ENCODE measurements at regions not wholly inside any gene's neighbourhood (a gene's known extent, or its start where the extent isn't known, plus 50 kb on each side); places are given as distances from the start of the nearest gene placed in this dataset.

- TF ChIP-seq ZFX (CRISPR knock-in tag; IDR thresholded peaks at IDR 0.05; ENCODE audit: low read depth) (no peak), GATAD1 (CRISPR knock-in tag; IDR thresholded peaks at IDR 0.05) (no peak), CREB1 (IDR thresholded peaks at IDR 0.05) (no peak), CREB1 (CRISPR knock-in tag; IDR thresholded peaks at IDR 0.05) (no peak), MLLT10 (CRISPR knock-in tag; IDR thresholded peaks at IDR 0.05) (no peak), MAX (IDR thresholded peaks at IDR 0.05) (no peak), USF2 (IDR thresholded peaks at IDR 0.05; ENCODE audit: low read depth, low read length) (no peak), USF2 (CRISPR knock-in tag; IDR thresholded peaks at IDR 0.05; ENCODE audit: borderline replicate concordance) (no peak), NR3C1 (CRISPR knock-in tag; IDR thresholded peaks at IDR 0.05) (no peak), POLR2A (IDR thresholded peaks at IDR 0.05; ENCODE audit: insufficient read depth in 1 of 2, low read depth in 2 of 2, low read length in 2 of 2) (no peak), CTCF (CRISPR knock-in tag; IDR thresholded peaks at IDR 0.05) (no peak), CBFB (CRISPR knock-in tag; IDR thresholded peaks at IDR 0.05) (no peak)
Measured at GRCh38 chr14:22407033-22407432, 182.0 kb downstream of the DAD1 start.

All from HepG2 (cell line).